GM11168 (cell line): ENCODE measurements at regions not wholly inside any gene's neighbourhood (a gene's known extent, or its start where the extent isn't known, plus 50 kb on each side); places are given as distances from the start of the nearest gene placed in this dataset.

Source experiments
- in situ Hi-C: fragments of 300-500 bp; cut with MboI; formaldehyde crosslinking; loops from one replicate; pipeline ENCODE4 v1.12.0; 2022; ENCODE audit warnings: low sequenced_read_pairs; ENCODE audit not compliant: unreplicated experiment

- in situ Hi-C loops: no loop called here
Measured at GRCh38 chr6:139510040-139510790, 135.8 kb upstream of the CITED2 start.

DNA sequence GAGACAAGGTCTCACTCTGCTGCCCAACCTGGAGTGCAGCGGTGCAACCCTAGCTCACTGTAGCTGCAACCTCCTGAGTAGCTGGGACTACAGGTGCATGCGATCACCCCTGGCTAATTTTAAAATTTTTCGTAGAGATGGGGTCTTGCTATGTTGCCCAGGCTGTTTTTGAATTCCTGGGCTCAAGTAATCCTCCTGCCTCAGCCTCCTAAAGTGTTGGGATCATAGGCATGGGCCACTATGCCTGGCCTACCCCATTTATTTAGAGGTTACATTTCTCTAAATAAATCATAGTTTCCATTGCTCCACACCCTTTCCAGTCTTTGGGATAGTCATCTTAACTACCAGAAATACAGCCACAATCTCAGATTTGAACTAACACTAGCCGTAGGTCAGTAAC lies 134.7 kb upstream of the CITED2 start:
- in situ Hi-C loops: no loop called here

DNA sequence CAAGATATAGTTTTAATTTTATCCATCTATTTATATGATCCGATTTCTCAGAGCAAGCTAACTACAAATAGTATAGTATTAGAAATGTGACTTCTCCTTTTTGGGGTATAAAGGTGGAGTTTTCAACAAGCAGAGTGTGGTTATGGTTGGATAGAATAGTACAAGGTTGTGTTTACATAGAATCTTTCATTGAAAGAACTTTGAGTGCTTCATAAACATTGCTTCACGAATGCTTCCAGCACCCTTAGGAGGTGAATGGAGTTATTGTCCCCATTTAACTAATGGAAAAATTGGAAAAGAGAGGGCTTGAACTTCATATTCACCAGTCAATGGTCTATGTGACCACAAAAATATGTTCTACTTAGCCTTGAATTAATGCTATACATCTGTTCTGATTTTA lies 134.1 kb upstream of the CITED2 start:
- in situ Hi-C loops: no loop called here

- in situ Hi-C loops: no loop called here
Measured at GRCh38 chr6:139508023-139508422, 133.6 kb upstream of the CITED2 start.

GRCh38 chr6:139500977-139501376 lies 126.5 kb upstream of the CITED2 start:
- in situ Hi-C loops: no loop called here

GRCh38 chr6:139498715-139499114 lies 124.3 kb upstream of the CITED2 start:
- in situ Hi-C loops: no loop called here

GRCh38 chr6:139497345-139497961 lies 123.0 kb upstream of the CITED2 start:
- in situ Hi-C loops: no loop called here

DNA sequence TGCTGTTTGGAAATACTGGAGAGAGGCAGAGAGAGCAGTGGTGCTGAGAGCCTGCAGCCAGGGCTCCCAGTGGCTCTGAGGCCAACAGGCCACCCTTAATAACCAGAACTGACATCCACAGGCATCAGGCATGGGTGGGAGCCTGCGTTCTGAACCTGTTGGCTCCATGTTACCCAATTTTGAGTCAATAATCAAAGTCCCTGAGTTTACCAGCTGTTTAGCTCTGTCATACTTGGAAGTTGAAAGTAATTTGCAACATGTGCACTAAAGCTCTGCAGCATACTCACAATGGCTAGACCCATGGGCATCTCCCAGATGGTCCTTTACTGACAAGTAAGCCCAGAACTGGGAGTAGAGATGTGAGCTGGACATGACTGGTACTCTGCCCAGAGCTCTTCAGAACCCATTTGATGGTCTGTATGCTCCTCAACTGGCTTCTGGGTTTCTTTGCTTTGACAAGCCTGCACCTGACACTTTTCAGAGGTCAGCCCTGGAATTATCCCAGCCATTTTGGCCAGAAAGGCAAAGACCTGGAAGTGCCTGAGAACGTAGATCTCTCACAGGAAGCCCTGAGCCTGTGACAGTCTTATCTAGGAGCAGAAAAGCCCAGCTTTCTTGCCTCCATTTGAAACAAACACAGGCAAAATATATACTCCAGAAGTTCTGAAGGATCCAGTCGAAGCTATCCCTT lies 122.4 kb upstream of the CITED2 start:
- in situ Hi-C loops: no loop called here

- in situ Hi-C loops: no loop called here
Measured at GRCh38 chr6:139494376-139494990, 120.0 kb upstream of the CITED2 start.

GRCh38 chr6:139490482-139490881 lies 116.0 kb upstream of the CITED2 start:
- in situ Hi-C loops: no loop called here

DNA sequence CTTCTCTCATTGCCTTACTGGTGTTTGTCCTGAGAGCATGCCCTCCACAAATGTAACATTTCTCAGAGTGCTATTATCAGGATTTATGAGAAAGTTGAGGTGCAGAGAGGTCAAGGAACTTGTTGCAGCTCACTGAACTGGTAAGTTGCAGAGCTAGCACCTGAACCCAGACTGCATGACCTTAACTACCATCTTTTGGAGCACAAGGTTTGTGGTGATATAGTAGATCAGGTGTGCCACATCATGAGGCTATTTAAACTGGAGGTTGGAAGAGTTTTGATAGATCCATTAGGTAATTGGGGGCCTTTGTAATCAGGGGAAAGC lies 112.0 kb upstream of the CITED2 start:
- in situ Hi-C loops: no loop called here

GRCh38 chr6:139485742-139486475 lies 111.5 kb upstream of the CITED2 start:
- in situ Hi-C loops: no loop called here

DNA sequence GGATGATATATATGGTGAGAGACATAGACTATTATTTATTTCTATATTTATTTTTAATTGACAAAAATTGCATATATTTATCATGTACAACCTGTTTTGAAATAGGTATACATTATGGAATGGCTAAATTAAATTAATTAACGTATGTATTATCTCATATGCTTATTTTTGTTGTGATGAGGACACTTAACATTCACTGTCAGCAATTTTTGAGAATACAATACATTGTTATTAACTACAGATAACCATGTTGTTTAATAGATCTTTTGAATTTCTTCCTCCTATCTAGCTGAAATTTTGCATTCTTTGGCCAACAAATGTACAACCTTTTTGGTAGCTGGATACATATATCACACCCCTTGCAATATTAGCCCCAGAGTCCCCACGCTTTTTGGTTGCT lies 110.7 kb upstream of the CITED2 start:
- in situ Hi-C loops: no loop called here

DNA sequence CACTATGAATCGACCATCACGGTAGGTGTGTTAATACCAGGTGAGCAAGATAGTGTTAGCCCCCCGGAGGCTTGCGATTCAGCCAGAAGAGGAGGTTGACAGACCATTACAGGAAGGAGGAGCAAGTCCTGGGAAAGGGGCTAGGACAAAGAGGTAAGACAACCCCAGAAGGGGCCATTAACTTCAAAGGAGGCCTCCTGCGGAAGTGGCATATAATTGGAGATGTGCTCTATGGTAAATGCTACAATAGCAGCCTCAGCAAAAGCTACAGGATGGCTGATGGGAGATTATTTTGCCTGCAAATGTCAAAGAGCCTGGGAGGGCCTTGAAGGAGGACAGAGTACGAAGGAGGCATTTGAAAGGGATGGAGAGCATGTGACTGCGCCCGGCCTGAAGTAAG lies 108.6 kb upstream of the CITED2 start:
- in situ Hi-C loops: no loop called here

- in situ Hi-C loops: no loop called here
Measured at GRCh38 chr6:139482287-139482686, 107.8 kb upstream of the CITED2 start.

DNA sequence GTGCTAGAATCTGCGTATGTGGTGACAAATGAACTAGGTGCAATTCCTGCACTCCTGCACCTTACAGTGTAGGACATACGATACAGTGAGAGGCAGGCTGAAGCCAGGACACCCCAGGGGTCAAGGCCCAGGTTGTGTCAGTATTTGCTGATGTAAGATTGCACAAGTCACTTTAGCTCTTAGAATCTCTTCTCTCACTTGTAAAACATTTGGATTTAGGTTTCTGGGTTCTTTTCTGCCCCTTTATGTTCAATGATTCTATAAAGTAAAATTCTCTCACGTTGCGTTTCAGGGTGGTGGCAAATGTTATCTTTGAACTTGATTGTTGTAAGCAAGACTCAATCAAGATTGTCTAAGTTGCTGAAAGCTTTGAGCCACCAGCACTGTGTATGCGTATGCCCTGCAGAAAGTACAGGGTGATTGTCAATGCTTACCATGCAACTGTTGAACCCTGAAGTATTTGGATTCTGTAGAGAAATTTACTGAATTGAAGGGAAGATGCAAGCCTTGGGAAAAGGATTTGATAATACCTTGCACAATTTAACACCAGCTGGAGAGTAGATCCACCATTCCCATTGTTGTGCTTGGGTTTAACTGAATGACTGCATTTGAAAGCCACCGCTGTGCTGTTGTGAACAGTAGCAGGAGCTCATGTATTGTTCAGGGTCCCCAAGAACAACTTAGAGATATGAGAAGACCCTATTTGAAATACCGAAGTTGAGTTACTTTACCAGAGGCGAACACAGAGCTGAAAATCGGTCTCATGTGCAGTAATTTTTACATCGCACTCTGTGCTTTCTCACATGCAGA lies 106.1 kb upstream of the CITED2 start:
- in situ Hi-C loops: no loop called here

DNA sequence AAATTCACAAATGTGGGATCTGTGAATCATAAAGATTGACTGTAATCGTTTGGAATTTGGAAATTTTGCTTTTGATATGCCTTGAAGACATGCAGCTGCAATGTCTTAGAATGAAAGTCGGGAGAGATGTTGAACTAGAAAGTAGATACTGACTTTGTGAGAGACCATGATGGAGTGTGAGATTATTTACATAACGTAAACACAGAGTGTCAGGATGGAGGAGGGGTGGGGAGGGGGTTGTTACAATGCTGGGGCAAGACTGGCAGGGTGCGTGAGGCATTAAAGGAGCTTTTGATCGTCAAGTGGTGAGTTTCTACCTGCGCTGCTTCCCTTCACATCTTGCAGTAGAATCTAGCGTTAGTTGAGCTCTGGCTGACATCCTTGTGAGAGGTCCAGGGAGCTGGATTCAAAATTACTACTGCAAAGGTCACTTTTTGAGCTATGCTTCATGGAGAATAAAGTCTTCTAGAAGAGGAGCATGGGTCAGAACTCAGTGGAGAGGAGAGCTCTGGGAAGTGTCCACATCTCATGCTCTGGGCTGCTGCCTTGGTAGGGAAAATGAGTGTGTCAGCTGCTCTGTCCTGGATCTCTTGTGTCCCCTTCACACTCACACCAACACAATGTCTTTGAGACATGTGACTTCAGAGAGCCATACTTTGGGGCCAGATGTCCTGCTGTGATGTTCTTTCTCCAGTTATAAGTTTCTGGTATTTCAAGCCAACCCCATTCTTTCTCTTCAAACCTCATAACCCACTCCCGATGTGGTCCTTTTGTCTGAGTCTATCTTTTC lies 105.2 kb upstream of the CITED2 start:
- in situ Hi-C loops: no loop called here

- in situ Hi-C loops: no loop called here
Measured at GRCh38 chr6:139475646-139476045, 101.2 kb upstream of the CITED2 start.

- in situ Hi-C loops: no loop called here
Measured at GRCh38 chr6:139475241-139475640, 100.8 kb upstream of the CITED2 start.
